IMR-90 (cell line): ENCODE measurements at regions not wholly inside any gene's neighbourhood (a gene's known extent, or its start where the extent isn't known, plus 50 kb on each side); places are given as distances from the start of the nearest gene placed in this dataset.

Source experiments
- ATAC-seq: fragments of 200-7000 bp; cut with Tn5 transposase; 2 replicates; pipeline ENCODE4 v1.9.1; 2020; ENCODE audit warnings: low read depth, mild to moderate bottlenecking, moderate library complexity
- BruUV-seq: library from RNA; stranded (reverse); fragments of 400-500 nt; replicated peaks from 2 replicates; lab custom pipeline; 2021; lab: Mats Ljungman, UMichigan
- CTCF ChIA-PET: fragments of 300-600 bp; formaldehyde crosslinking; extraction: SDS; loops from one replicate; lab custom pipeline; 2021; ENCODE audit warnings: antibody characterized with exemption; lab: Yijun Ruan, JAX
- POLR2A ChIA-PET: fragments of 300-600 bp; sonication (Branson Sonifier 250); formaldehyde crosslinking; loops from one replicate; lab custom pipeline; 2022; ENCODE audit warnings: antibody characterized with exemption; ENCODE audit not compliant: unreplicated experiment; lab: Charles Lee
- DNase-seq: peaks from one replicate; pipeline ENCODE4 v3.0.0; 2013
- H2AFZ ChIP-seq: replicated peaks from 2 replicates; pipeline ENCODE3; 2013; ENCODE audit warnings: low read length, mild to moderate bottlenecking; ENCODE audit not compliant: poor library complexity
- H2AK5ac ChIP-seq: 2 replicates; pipeline ENCODE4 v1.6.1; 2013; ENCODE audit warnings: low read depth, low read length, inconsistent platforms
- H2AK9ac ChIP-seq: replicated peaks from 2 replicates; pipeline ENCODE3; 2013; ENCODE audit warnings: mild to moderate bottlenecking, low read depth, low read length, moderate library complexity; ENCODE audit not compliant: poor library complexity
- H2BK120ac ChIP-seq: 2 replicates; pipeline ENCODE4 v1.6.1; 2013; ENCODE audit warnings: low read depth, low read length, inconsistent platforms
- H2BK15ac ChIP-seq: 3 replicates; pipeline ENCODE4 v1.6.1; 2013; ENCODE audit warnings: low read depth, low read length, inconsistent platforms
- H2BK20ac ChIP-seq: 2 replicates; pipeline ENCODE4 v1.6.1; 2013; ENCODE audit warnings: low read depth, mild to moderate bottlenecking, inconsistent platforms, low read length, moderate library complexity
- H2BK5ac ChIP-seq: 2 replicates; pipeline ENCODE4 v1.6.1; 2013; ENCODE audit warnings: mild to moderate bottlenecking, low read depth, low read length, inconsistent platforms; ENCODE audit not compliant: poor library complexity, severe bottlenecking
- H3K14ac ChIP-seq: replicated peaks from 2 replicates; pipeline ENCODE4 v1.6.1; 2013; ENCODE audit warnings: low read depth, low read length, inconsistent platforms
- H3K18ac ChIP-seq: 2 replicates; pipeline ENCODE4 v1.6.1; 2013; ENCODE audit warnings: low read depth, low read length, control low read depth
- H3K23ac ChIP-seq: 2 replicates; pipeline ENCODE4 v1.6.1; 2013; ENCODE audit warnings: low read depth, low read length, inconsistent platforms
- H3K27ac ChIP-seq: 2 replicates; pipeline ENCODE4 v1.5.1; 2013; ENCODE audit warnings: mild to moderate bottlenecking, control low read depth, low read length; ENCODE audit not compliant: insufficient read depth
- H3K27me3 ChIP-seq: 2 replicates; pipeline ENCODE4 v1.6.1; 2013; ENCODE audit warnings: low read length; ENCODE audit not compliant: control insufficient read depth, insufficient read depth
- H3K36me3 ChIP-seq: 2 replicates; pipeline ENCODE4 v1.6.1; 2013; ENCODE audit warnings: low read length, mixed read lengths; ENCODE audit not compliant: control insufficient read depth, insufficient read depth
- H3K4ac ChIP-seq: 2 replicates; pipeline ENCODE4 v1.6.1; 2013; ENCODE audit warnings: low read depth, low read length, inconsistent platforms
- H3K4me1 ChIP-seq: 2 replicates; pipeline ENCODE4 v1.6.1; 2013; ENCODE audit warnings: low read length, mixed read lengths; ENCODE audit not compliant: control insufficient read depth, insufficient read depth
- H3K4me2 ChIP-seq: 2 replicates; pipeline ENCODE4 v1.6.1; 2013; ENCODE audit warnings: low read depth, mild to moderate bottlenecking, control low read depth, low read length, moderate library complexity
- H3K4me3 ChIP-seq: 2 replicates; pipeline ENCODE4 v1.5.1; 2013; ENCODE audit warnings: low read depth, mild to moderate bottlenecking, control low read depth, low read length, moderate library complexity; ENCODE audit not compliant: insufficient read depth
- H3K56ac ChIP-seq: 2 replicates; pipeline ENCODE4 v1.6.1; 2013; ENCODE audit warnings: low read length, inconsistent platforms; ENCODE audit not compliant: insufficient read depth; ENCODE audit errors: extremely low read depth
- H3K79me1 ChIP-seq, 2 experiments: 2 replicates each; pipeline ENCODE4 v1.6.1; 2013; ENCODE audit warnings: low read length in 2 of 2, inconsistent platforms in 1 of 2, low read depth in 1 of 2
- H3K9ac ChIP-seq: 2 replicates; pipeline ENCODE4 v1.6.1; 2013; ENCODE audit warnings: low read depth, low read length, control low read depth
- H3K9me1 ChIP-seq: 2 replicates; pipeline ENCODE4 v1.6.1; 2013; ENCODE audit warnings: low read length, inconsistent platforms; ENCODE audit not compliant: insufficient read depth
- H3K9me3 ChIP-seq: 2 replicates; pipeline ENCODE4 v1.6.1; 2013; ENCODE audit warnings: low read length; ENCODE audit not compliant: control insufficient read depth, insufficient read depth
- H4K20me1 ChIP-seq: 2 replicates; pipeline ENCODE4 v1.6.1; 2013; ENCODE audit warnings: low read length, inconsistent platforms; ENCODE audit not compliant: insufficient read depth
- H4K5ac ChIP-seq: 2 replicates; pipeline ENCODE4 v1.6.1; 2013; ENCODE audit warnings: mild to moderate bottlenecking, low read depth, low read length, control low read depth
- H4K8ac ChIP-seq, 2 experiments: 2 replicates each; pipeline ENCODE4 v1.6.1; 2013; ENCODE audit warnings: low read depth in 2 of 2, low read length in 2 of 2, control low read depth in 1 of 2, inconsistent platforms in 1 of 2
- H4K91ac ChIP-seq: 2 replicates; pipeline ENCODE4 v1.6.1; 2013; ENCODE audit warnings: low read depth, low read length, inconsistent platforms; ENCODE audit not compliant: insufficient read depth
- BHLHE40 ChIP-seq: fragments of 150-350 bp; IDR thresholded peaks from 2 replicates; pipeline ENCODE4 v1.6.1; 2016; ENCODE audit warnings: mild to moderate bottlenecking, low read depth, low read length
- CHD1 ChIP-seq: IDR thresholded peaks from 2 replicates; pipeline ENCODE4 v1.6.1; 2012; ENCODE audit warnings: low read depth, low read length, improper control_type of control experiment
- FOS ChIP-seq: fragments of 150-350 bp; IDR thresholded peaks from 2 replicates; pipeline ENCODE4 v1.6.1; 2016; ENCODE audit warnings: low read depth, low read length
- MAFK ChIP-seq: IDR thresholded peaks from 2 replicates; pipeline ENCODE4 v1.6.1; 2012; ENCODE audit warnings: low read depth, low read length, improper control_type of control experiment
- MAZ ChIP-seq: IDR thresholded peaks from 2 replicates; pipeline ENCODE4 v1.6.1; 2012; ENCODE audit warnings: low read depth, mild to moderate bottlenecking, low read length, improper control_type of control experiment, moderate library complexity, borderline replicate concordance
- MXI1 ChIP-seq: IDR thresholded peaks from 2 replicates; pipeline ENCODE4 v1.6.1; 2012; ENCODE audit warnings: low read depth, mild to moderate bottlenecking, low read length, moderate library complexity, borderline replicate concordance
- NFE2L2 ChIP-seq: fragments of 150-350 bp; IDR thresholded peaks from 2 replicates; pipeline ENCODE4 v1.6.1; 2016; ENCODE audit warnings: low read depth, mild to moderate bottlenecking, low read length
- POLR2A ChIP-seq: IDR thresholded peaks from 2 replicates; pipeline ENCODE4 v1.6.1; 2012; ENCODE audit warnings: mild to moderate bottlenecking, low read depth, low read length
- RAD21 ChIP-seq: IDR thresholded peaks from 2 replicates; pipeline ENCODE4 v1.6.1; 2012; ENCODE audit warnings: low read length, improper control_type of control experiment
- RCOR1 ChIP-seq: IDR thresholded peaks from 2 replicates; pipeline ENCODE4 v1.6.1; 2012; ENCODE audit warnings: mild to moderate bottlenecking, low read length, improper control_type of control experiment; ENCODE audit not compliant: insufficient replicate concordance
- RFX5 ChIP-seq: IDR thresholded peaks from 2 replicates; pipeline ENCODE4 v1.8.0; 2012; ENCODE audit warnings: low read depth, mild to moderate bottlenecking, low read length, moderate library complexity
- SMC3 ChIP-seq: fragments of 150-350 bp; IDR thresholded peaks from 2 replicates; pipeline ENCODE4 v1.6.1; 2016; ENCODE audit warnings: low read depth, mild to moderate bottlenecking, antibody characterized with exemption, low read length, moderate library complexity
- USF2 ChIP-seq: fragments of 150-350 bp; IDR thresholded peaks from 2 replicates; pipeline ENCODE4 v1.6.1; 2017; ENCODE audit warnings: mild to moderate bottlenecking, antibody characterized with exemption, low read length, low read depth
- WGBS, 2 experiments: methylation state at CpG; one replicate each; pipeline versions ENCODE4 v1.1.5 to v1.1.7; 2013; ENCODE audit warnings: missing lambda C conversion rate in 2 of 2; ENCODE audit not compliant: insufficient read length in 1 of 2; ENCODE audit errors: extremely low coverage in 2 of 2; 5-methylcytosine and 5-hydroxymethylcytosine counted together
- dilution Hi-C: fragments of 300-500 bp; cut with HindIII; formaldehyde crosslinking; loops from one replicate; pipeline ENCODE4 v1.14.3; 2018; ENCODE audit warnings: low sequenced_read_pairs; ENCODE audit not compliant: unreplicated experiment
- in situ Hi-C: fragments of 300-500 bp; cut with MboI; formaldehyde crosslinking; loops from 3 replicates; pipeline ENCODE4 v1.14.3; 2019; ENCODE audit warnings: low sequenced_read_pairs, inconsistent platforms, mixed read lengths
- intact Hi-C: fragments of 100-400 bp; cut with micrococcal nuclease; formaldehyde crosslinking; loops from 2 replicates; pipeline ENCODE4 v1.10.0; 2022
- TF ChIP-seq, protein P1 (sequence below): conservative IDR thresholded peaks from 2 replicates; pipeline ENCODE4 v1.5.1; 2012; ENCODE audit warnings: mild to moderate bottlenecking, low read depth, low read length, improper control_type of control experiment
- TF ChIP-seq, protein P2 (sequence below): fragments of 150-350 bp; IDR thresholded peaks from 2 replicates; pipeline ENCODE4 v1.6.1; 2016; ENCODE audit warnings: low read depth, mild to moderate bottlenecking, low read length, moderate library complexity, borderline replicate concordance

GRCh38 chr5:8230868-8231267 lies 361.9 kb downstream of the MTRR start:
- no peak overlapping the region for H3K9ac ChIP-seq
- H2AFZ ChIP-seq: no peak overlapping the region
- no peaks in the 10 kb centered on the region for H3K36me3 ChIP-seq
- no CpG with 5 or more reads among the region's 2 CpGs for WGBS, 2 experiments
- no peaks in the 10 kb centered on the region for H3K4me1 ChIP-seq
- no peaks in the 10 kb centered on the region for H3K9me3 ChIP-seq
- ChIA-PET POLR2A (no interaction called here), CTCF (no interaction called here)
- no peaks in the 10 kb centered on the region for H3K79me1 ChIP-seq
- no peak overlapping the region for H4K8ac ChIP-seq
- TF ChIP-seq MXI1 (no peak), NFE2L2 (no peak), SMC3 (no peak), RAD21 (no peak), MAZ (no peak), POLR2A (no peak), FOS (no peak), USF2 (no peak), CHD1 (no peak), BHLHE40 (no peak), RCOR1 (no peak), MAFK (no peak), RFX5 (no peak)
- TF ChIP-seq, protein P1, sequence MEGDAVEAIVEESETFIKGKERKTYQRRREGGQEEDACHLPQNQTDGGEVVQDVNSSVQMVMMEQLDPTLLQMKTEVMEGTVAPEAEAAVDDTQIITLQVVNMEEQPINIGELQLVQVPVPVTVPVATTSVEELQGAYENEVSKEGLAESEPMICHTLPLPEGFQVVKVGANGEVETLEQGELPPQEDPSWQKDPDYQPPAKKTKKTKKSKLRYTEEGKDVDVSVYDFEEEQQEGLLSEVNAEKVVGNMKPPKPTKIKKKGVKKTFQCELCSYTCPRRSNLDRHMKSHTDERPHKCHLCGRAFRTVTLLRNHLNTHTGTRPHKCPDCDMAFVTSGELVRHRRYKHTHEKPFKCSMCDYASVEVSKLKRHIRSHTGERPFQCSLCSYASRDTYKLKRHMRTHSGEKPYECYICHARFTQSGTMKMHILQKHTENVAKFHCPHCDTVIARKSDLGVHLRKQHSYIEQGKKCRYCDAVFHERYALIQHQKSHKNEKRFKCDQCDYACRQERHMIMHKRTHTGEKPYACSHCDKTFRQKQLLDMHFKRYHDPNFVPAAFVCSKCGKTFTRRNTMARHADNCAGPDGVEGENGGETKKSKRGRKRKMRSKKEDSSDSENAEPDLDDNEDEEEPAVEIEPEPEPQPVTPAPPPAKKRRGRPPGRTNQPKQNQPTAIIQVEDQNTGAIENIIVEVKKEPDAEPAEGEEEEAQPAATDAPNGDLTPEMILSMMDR: no peak
- TF ChIP-seq, protein P2, sequence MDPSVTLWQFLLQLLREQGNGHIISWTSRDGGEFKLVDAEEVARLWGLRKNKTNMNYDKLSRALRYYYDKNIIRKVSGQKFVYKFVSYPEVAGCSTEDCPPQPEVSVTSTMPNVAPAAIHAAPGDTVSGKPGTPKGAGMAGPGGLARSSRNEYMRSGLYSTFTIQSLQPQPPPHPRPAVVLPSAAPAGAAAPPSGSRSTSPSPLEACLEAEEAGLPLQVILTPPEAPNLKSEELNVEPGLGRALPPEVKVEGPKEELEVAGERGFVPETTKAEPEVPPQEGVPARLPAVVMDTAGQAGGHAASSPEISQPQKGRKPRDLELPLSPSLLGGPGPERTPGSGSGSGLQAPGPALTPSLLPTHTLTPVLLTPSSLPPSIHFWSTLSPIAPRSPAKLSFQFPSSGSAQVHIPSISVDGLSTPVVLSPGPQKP: no peak
- H3K9me1 ChIP-seq: no peaks in the 10 kb centered on the region
- no peak overlapping the region for H4K5ac ChIP-seq
- no peak overlapping the region for H2BK20ac ChIP-seq
- H3K18ac ChIP-seq: no peak overlapping the region
- no peak overlapping the region for H2BK5ac ChIP-seq
- no peak overlapping the region for H3K27ac ChIP-seq
- intact Hi-C loops (no loop called here), dilution Hi-C loops (no loop called here), in situ Hi-C loops (no loop called here)
- no peak overlapping the region for H3K4ac ChIP-seq
- no peaks in the 10 kb centered on the region for H3K27me3 ChIP-seq
- no TSS peak for BruUV-seq
- H3K4me2 ChIP-seq: no peak overlapping the region
- no peak overlapping the region for H3K56ac ChIP-seq
- H4K20me1 ChIP-seq: no peaks in the 10 kb centered on the region
- H2BK120ac ChIP-seq: no peak overlapping the region
- no peak overlapping the region for H4K91ac ChIP-seq
- no peak overlapping the region for H2BK15ac ChIP-seq
- ATAC-seq (no peak), DNase-seq (no peak)
- H2AK5ac ChIP-seq: no peak overlapping the region
- no peak overlapping the region for H3K23ac ChIP-seq
- no peak overlapping the region for H3K4me3 ChIP-seq
- no peak overlapping the region for H3K14ac ChIP-seq
- H2AK9ac ChIP-seq: no peak overlapping the region
